KMS-11 (cell line): ENCODE measurements at regions not wholly inside any gene's neighbourhood (a gene's known extent, or its start where the extent isn't known, plus 50 kb on each side); places are given as distances from the start of the nearest gene placed in this dataset.

Source experiments
- H2AFZ ChIP-seq: fragments of 200-600 bp; sonication (generic); 2 replicates; pipeline ENCODE4 v1.6.1; 2016; ENCODE audit warnings: antibody characterized with exemption, mixed run types, low read depth
- H3K27ac ChIP-seq: fragments of 200-600 bp; sonication (generic); 2 replicates; pipeline ENCODE4 v1.6.1; 2016; ENCODE audit warnings: mild to moderate bottlenecking, mixed run types
- H3K27me3 ChIP-seq: fragments of 200-600 bp; sonication (generic); 2 replicates; pipeline ENCODE4 v1.6.1; 2017; ENCODE audit warnings: mild to moderate bottlenecking, low read depth, mixed run types, moderate library complexity; ENCODE audit not compliant: insufficient read depth
- H3K36me3 ChIP-seq: fragments of 200-600 bp; sonication (generic); 2 replicates; pipeline ENCODE4 v1.6.1; 2017; ENCODE audit warnings: mild to moderate bottlenecking, mixed run types; ENCODE audit not compliant: insufficient read depth
- H3K4me1 ChIP-seq: fragments of 200-600 bp; sonication (generic); 2 replicates; pipeline ENCODE4 v1.6.1; 2016; ENCODE audit warnings: mild to moderate bottlenecking, low read depth, mixed run types; ENCODE audit not compliant: poor library complexity, severe bottlenecking
- H3K4me2 ChIP-seq: fragments of 200-600 bp; sonication (generic); 2 replicates; pipeline ENCODE4 v1.7.0; 2016; ENCODE audit warnings: mild to moderate bottlenecking, mixed run types
- H3K4me3 ChIP-seq: fragments of 200-600 bp; sonication (generic); IDR thresholded peaks from 2 replicates; pipeline ENCODE4 v1.6.1; 2017; ENCODE audit warnings: low read depth, low read length, mixed read lengths; ENCODE audit not compliant: insufficient read depth
- H3K79me2 ChIP-seq: fragments of 200-600 bp; sonication (generic); 2 replicates; pipeline ENCODE4 v1.6.1; 2016; ENCODE audit warnings: low read depth, mixed run types; ENCODE audit not compliant: insufficient read depth
- H3K9ac ChIP-seq: fragments of 200-600 bp; sonication (generic); 2 replicates; pipeline ENCODE4 v1.6.1; 2016; ENCODE audit warnings: mild to moderate bottlenecking, mixed run types
- H4K20me1 ChIP-seq: fragments of 200-600 bp; sonication (generic); 2 replicates; pipeline ENCODE4 v1.6.1; 2016; ENCODE audit warnings: mild to moderate bottlenecking, mixed run types; ENCODE audit not compliant: insufficient read depth
- TF ChIP-seq, protein P1 (sequence below): fragments of 200-600 bp; sonication (generic); conservative IDR thresholded peaks from 2 replicates; pipeline ENCODE4 v1.6.1; 2017; ENCODE audit warnings: low read depth, mild to moderate bottlenecking, antibody characterized with exemption, low read length, moderate library complexity, mixed read lengths

DNA sequence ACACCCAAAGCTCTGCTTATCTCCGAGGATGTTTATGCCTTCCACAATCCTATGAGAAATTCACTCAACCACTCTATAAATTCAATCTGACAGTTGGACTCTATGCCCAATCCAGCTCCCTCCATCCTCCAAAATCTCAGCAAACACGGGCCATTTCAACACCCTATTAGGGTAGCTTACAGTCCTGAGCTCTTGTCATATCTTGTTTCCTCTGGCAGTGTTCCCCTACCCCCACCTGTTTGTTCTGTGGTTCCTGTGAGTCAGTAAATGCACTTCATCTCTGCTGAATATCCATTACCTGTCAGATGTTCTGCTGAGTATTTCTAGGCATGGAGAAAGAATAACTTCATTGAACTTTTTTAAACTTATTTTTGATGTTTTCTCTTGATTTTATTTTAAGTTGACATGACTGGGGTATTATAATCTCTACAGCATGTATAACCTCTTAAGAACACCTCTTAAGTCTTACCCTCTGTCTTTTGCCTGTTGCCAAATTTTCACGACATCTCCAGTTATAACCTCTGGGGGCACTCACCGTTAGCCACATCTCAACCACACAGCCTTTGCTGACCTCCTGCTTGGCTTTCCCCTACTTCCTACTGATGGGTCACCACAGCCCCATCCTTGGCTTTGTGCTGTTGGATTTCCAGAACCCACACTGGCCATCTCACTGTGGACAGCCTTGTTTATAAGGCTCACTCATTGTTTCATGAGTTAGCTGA is 317.0 kb upstream of the TMPO start:
- Histone ChIP-seq H3K27me3 (no peaks in the 10 kb centered on the region), H3K79me2 (no peaks in the 10 kb centered on the region), H2AFZ (no peak overlapping the region), H3K4me1 (no peaks in the 10 kb centered on the region), H3K4me3 (no peak overlapping the region), H3K4me2 (no peak overlapping the region), H4K20me1 (no peaks in the 10 kb centered on the region), H3K27ac (no peak overlapping the region), H3K9ac (no peak overlapping the region), H3K36me3 (no peaks in the 10 kb centered on the region)
- TF ChIP-seq, protein P1, sequence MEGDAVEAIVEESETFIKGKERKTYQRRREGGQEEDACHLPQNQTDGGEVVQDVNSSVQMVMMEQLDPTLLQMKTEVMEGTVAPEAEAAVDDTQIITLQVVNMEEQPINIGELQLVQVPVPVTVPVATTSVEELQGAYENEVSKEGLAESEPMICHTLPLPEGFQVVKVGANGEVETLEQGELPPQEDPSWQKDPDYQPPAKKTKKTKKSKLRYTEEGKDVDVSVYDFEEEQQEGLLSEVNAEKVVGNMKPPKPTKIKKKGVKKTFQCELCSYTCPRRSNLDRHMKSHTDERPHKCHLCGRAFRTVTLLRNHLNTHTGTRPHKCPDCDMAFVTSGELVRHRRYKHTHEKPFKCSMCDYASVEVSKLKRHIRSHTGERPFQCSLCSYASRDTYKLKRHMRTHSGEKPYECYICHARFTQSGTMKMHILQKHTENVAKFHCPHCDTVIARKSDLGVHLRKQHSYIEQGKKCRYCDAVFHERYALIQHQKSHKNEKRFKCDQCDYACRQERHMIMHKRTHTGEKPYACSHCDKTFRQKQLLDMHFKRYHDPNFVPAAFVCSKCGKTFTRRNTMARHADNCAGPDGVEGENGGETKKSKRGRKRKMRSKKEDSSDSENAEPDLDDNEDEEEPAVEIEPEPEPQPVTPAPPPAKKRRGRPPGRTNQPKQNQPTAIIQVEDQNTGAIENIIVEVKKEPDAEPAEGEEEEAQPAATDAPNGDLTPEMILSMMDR = no peak

DNA sequence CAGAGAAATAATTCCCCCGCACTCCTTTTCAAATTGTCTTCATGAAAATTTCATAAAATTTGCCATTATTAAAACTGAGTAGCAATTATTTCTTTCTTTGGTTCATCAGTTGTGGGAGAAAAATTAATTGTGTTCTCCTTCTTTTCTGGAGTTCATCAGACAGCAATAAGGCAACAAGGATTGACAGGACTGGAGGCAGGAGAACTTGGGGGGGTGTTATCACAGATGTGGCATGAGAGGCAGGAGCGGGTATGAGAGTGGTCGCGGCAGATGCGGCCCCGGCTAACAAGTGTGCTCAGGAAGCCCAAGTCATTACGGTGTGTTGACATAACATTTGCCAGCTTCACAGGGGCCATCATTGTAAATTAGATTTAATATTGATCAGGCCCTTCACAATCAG is 306.6 kb upstream of the TMPO start:
- no peaks in the 10 kb centered on the region for H4K20me1 ChIP-seq
- no peaks in the 10 kb centered on the region for H3K36me3 ChIP-seq
- no peak overlapping the region for H3K4me3 ChIP-seq
- no peak overlapping the region for H2AFZ ChIP-seq
- no peak overlapping the region for H3K4me2 ChIP-seq
- no peak overlapping the region for H3K9ac ChIP-seq
- H3K4me1 ChIP-seq = no peaks in the 10 kb centered on the region
- H3K79me2 ChIP-seq = no peaks in the 10 kb centered on the region
- H3K27me3 ChIP-seq = no peaks in the 10 kb centered on the region
- no peak overlapping the region for H3K27ac ChIP-seq
- TF ChIP-seq, protein P1 = no peak

DNA sequence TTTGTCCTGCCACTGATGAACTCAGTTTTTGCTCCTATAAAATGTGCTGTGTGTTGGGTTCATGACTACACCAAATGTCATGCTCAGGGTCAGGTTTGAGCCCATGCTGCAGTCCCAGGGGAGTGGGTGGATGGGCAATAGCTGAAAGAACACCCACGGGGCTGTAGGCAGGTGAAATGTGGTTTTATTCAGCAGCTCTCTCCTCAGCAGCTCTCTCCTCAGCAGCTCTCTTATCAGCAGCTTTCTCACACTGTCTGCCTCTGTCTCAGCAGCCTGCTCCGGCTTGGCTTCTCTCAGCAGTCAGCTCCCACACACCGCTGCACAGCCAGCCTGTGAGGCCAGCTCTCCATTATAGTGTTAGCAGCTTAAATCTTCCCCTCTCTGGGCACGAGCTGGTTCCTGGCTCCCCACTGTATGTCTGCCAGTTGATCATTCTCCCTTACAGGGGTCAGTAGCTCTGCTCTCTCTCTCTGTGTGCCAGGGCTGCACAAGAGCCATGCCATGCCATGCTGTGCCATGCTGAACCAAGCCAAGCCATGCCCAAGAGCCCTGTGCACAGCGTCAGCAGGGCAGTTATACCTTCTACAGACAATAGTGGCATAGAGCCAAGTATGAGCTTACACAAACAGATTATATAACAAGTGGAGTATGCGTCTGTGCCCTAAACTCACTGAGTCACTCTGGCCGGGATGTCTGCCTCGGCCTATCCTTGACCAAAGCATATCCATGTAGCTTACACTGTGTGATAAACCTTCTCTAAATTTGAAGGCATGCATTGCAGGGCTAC is 303.3 kb upstream of the TMPO start:
- no peak overlapping the region for H3K9ac ChIP-seq
- TF ChIP-seq, protein P1 = no peak
- H3K27ac ChIP-seq = no peak overlapping the region
- no peaks in the 10 kb centered on the region for H3K27me3 ChIP-seq
- no peak overlapping the region for H3K4me3 ChIP-seq
- no peak overlapping the region; the same call in 1 of the 2 replicates for H2AFZ ChIP-seq
- H3K36me3 ChIP-seq = no peaks in the 10 kb centered on the region
- no peaks in the 10 kb centered on the region for H3K4me1 ChIP-seq
- no peaks in the 10 kb centered on the region for H3K79me2 ChIP-seq
- no peak overlapping the region for H3K4me2 ChIP-seq
- H4K20me1 ChIP-seq = no peaks in the 10 kb centered on the region

DNA sequence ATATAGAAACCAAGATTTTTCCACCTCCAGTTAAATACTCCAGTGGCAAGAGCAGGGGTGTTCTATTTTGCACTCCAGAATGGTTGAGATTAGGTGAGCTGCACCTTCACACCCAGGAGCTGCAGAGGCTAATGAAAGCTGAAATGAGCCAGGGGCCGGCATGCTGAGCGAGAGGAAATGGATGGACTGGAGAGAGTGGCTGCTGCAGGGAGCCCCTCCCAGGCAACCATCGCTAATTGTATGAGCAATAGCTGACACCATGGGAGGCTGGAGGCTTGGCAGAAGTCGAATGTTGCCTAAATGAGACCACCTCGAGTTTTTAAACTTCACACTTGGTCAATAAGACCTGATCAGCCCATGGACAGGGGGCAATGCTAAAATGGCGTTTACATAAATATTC is 301.8 kb upstream of the TMPO start:
- Histone ChIP-seq H3K36me3 (no peaks in the 10 kb centered on the region), H3K4me1 (no peaks in the 10 kb centered on the region), H4K20me1 (no peaks in the 10 kb centered on the region), H3K4me2 (no peak overlapping the region), H3K9ac (no peak overlapping the region), H3K27ac (no peak overlapping the region), H3K27me3 (no peaks in the 10 kb centered on the region), H2AFZ (no peak overlapping the region), H3K79me2 (no peaks in the 10 kb centered on the region), H3K4me3 (no peak overlapping the region)
- TF ChIP-seq, protein P1 = no peak
